ENCODE measurements at regions not wholly inside any gene's neighbourhood (a gene's known extent, or its start where the extent isn't known, plus 50 kb on each side); places are given as distances from the start of the nearest gene placed in this dataset.

DNA sequence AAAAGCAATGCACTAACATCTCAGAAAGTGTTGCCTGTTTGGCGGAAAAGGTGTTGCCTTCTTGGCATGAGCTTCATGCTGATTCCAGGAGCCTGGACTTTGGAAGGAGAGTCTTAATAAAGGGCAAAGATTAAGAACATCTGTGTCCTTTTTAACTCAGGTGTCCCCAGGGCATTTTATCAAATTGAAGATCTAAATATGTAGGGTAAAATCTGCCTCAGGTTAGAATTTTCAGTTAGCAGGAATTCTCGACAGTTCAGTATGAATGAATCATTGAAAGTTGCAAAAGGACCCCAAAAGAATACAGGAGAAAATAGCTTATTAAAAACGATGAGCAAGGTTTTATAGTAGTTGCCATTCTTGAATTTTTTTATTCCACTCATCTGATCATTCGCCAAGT lies 325.2 kb downstream of the SUCLA2 start:
- no peak for TF ChIP-seq EZH2 (IDR thresholded peaks at IDR 0.05; ENCODE audit: borderline replicate concordance)
- TF ChIP-seq CTCF (IDR thresholded peaks at IDR 0.05; ENCODE audit: poor library complexity) = no peak

Data from hepatocyte (in vitro differentiated cells).